B cell (primary cell): ENCODE measurements at regions not wholly inside any gene's neighbourhood (a gene's known extent, or its start where the extent isn't known, plus 50 kb on each side); places are given as distances from the start of the nearest gene placed in this dataset.

Experiments used
- CTCF ChIP-seq: fragments of 200-600 bp; IDR thresholded peaks from one replicate; pipeline ENCODE4 v1.8.0; 2022; ENCODE audit warnings: antibody characterized with exemption, mild to moderate bottlenecking
- EZH2 ChIP-seq: IDR thresholded peaks from 2 replicates; pipeline ENCODE4 v1.6.1; 2012; ENCODE audit warnings: borderline replicate concordance, low read depth, mild to moderate bottlenecking, moderate library complexity, low read length; ENCODE audit not compliant: insufficient read depth, poor library complexity, severe bottlenecking

- TF ChIP-seq CTCF (no peak), EZH2 (no peak)
Measured at GRCh38 chr5:5602554-5602953, 180.1 kb downstream of the ICE1 start.
